ENCODE measurements at regions not wholly inside any gene's neighbourhood (a gene's known extent, or its start where the extent isn't known, plus 50 kb on each side); places are given as distances from the start of the nearest gene placed in this dataset.

DNA sequence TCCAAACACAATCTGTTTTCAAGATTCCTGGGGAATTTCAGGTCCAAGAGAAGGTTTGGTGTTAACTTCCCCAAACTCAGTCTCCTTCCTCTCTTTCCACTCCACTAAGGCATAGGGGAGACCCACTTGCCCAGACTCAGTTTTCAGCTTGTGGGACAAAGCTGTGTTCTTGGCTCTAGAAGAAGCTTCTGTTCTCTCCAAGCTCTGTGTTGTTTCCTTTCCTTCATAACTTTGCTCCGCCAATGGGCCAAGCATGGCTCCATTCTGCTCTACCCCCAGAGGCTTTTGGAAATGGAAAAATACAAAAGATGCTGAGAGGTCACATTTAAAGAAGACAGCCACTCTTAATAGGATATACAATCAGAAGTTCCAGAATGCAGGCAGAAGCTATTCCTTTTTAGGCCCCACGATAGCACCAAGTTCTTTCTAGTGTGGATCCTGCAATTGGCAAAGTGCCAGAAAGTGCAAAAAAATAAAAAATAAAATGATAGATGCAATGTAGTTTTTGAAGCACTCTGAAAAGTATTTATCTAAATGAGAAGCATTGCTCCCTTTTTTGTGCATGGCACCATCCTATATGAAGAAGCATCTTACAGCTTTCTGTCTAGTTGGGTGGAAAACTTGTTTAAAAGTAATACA, 510.1 kb downstream of the TXNL1 start:
- no peak for TF ChIP-seq POLR2A (IDR thresholded peaks at IDR 0.05)
- TF ChIP-seq, protein P1, sequence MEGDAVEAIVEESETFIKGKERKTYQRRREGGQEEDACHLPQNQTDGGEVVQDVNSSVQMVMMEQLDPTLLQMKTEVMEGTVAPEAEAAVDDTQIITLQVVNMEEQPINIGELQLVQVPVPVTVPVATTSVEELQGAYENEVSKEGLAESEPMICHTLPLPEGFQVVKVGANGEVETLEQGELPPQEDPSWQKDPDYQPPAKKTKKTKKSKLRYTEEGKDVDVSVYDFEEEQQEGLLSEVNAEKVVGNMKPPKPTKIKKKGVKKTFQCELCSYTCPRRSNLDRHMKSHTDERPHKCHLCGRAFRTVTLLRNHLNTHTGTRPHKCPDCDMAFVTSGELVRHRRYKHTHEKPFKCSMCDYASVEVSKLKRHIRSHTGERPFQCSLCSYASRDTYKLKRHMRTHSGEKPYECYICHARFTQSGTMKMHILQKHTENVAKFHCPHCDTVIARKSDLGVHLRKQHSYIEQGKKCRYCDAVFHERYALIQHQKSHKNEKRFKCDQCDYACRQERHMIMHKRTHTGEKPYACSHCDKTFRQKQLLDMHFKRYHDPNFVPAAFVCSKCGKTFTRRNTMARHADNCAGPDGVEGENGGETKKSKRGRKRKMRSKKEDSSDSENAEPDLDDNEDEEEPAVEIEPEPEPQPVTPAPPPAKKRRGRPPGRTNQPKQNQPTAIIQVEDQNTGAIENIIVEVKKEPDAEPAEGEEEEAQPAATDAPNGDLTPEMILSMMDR (IDR thresholded peaks at IDR 0.05) = no peak
- no peaks in the 10 kb centered on the region for H3K9me3 ChIP-seq
- H3K27me3 ChIP-seq = no peaks in the 10 kb centered on the region
- 32 to 73% methylated on average over 2 of the region's 2 CpGs for WGBS, 2 donors
- H3K4me3 ChIP-seq (replicated peaks in 1 of 3) = no peak overlapping the region
- H3K27ac ChIP-seq = no peak overlapping the region
- intact Hi-C loops (cut with DNase I) = no loop called here
- DNase-seq = no peak
- H3K4me1 ChIP-seq = peaks cover 5 to 10% of the 10 kb centered on the region in 2 donors
- H3K36me3 ChIP-seq = no peaks in the 10 kb centered on the region

DNA sequence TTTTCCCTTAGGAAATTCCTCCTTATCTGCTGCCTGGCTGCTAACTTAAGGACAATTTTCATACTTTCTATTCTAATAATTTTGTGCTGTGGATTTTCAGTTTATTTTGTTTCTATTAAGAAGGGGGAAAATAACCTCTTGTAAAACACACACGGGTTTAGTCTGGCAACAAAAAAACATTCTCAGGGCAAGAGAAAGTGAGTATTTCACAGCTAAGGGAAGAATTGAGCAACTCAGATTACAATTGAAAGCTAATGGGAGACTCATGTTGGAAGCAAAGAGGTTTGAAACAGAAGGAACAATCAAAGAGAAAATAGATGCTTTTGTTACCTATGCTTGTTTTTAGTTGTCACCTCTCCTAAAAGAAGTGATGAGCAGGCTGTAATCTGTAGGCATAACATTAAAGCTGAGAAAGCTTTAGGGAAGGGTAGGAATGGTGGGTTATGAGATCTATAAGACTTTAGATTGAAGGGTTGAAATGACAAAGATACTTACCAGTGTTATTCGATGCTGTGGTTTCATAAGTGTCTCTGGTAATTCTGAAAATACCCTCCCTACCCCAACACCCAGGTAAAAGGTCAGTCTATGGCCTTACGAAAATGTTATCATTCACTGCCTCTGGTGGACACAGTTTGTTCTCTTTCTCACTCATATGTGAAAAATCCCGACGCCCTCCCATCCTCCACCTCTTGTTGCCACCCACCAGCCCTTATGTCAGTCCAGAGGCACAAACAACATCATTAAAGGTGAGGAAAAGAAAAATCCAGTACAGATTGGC, 510.9 kb downstream of the TXNL1 start:
- H3K36me3 ChIP-seq = no peaks in the 10 kb centered on the region
- TF ChIP-seq, protein P1 (IDR thresholded peaks at IDR 0.05) = no peak
- TF ChIP-seq POLR2A (IDR thresholded peaks at IDR 0.05) = no peak
- no peaks in the 10 kb centered on the region for H3K9me3 ChIP-seq
- no peak overlapping the region for H3K27ac ChIP-seq
- H3K4me1 ChIP-seq = peaks cover 5 to 10% of the 10 kb centered on the region in 2 donors
- no peak overlapping the region for H3K4me3 ChIP-seq (replicated peaks in 1 of 3)
- WGBS, 2 donors = 83 to 88% methylated on average over 5 of the region's 5 CpGs
- intact Hi-C loops (cut with DNase I) = no loop called here
- no peaks in the 10 kb centered on the region for H3K27me3 ChIP-seq
- DNase-seq = no peak

DNA sequence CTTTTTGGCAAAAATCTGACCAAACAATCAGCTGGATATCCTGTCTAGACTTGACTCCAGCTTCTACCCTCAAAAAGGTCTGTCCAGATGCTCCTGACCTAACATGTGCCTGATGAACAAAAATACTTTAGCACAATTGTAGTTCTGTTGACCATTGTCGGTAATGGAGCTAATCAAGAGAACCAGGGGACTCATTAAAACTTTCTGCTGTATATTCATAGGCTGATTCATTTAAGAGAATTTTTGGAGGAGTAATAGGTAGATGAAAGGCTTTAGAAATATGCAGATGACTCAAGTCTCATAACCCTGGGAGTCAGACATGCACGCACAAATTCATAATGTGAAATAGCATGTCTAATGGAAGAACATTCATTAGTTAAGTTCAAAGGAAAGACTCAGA, 514.2 kb downstream of the TXNL1 start:
- intact Hi-C loops (cut with DNase I) = no loop called here
- Histone ChIP-seq H3K27me3 (no peaks in the 10 kb centered on the region), H3K9me3 (no peaks in the 10 kb centered on the region), H3K4me1 (peaks cover 5 to 10% of the 10 kb centered on the region in 2 donors), H3K36me3 (no peaks in the 10 kb centered on the region), H3K27ac (no peak overlapping the region), H3K4me3 (replicated peaks in 1 of 3) (no peak overlapping the region)
- TF ChIP-seq POLR2A (IDR thresholded peaks at IDR 0.05) = no peak
- TF ChIP-seq, protein P1 (IDR thresholded peaks at IDR 0.05) = no peak
- no peak for DNase-seq
- 87 to 88% methylated on average over 2 of the region's 2 CpGs for WGBS, 2 donors

DNA sequence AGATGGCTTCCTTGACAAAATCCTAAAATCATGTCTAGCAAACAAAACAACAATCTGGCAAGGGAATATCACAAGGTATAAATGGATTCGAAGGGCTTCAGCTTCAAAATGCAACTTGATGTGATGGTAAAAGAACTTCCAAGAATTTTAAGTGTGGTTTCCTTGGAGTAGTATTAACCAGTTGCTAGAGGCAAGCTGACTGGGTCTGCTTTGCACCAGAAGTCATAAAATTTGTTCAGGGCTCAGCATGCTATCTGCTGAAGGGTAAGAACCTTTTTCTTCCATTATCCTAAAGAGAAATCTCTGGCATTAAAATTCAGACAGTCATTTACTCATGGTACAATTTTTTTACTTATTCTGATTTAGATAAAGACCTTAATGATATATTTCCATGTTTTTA, 516.7 kb downstream of the TXNL1 start:
- 94 to 98% methylated on average over 1 of the region's 1 CpG for WGBS, 2 donors

More for the DNA sequence above, 516.7 kb downstream of the TXNL1 start:
- Histone ChIP-seq H3K27me3 (no peaks in the 10 kb centered on the region), H3K27ac (no peak overlapping the region), H3K4me1 (peaks cover 0 to 2% of the 10 kb centered on the region in 2 donors), H3K36me3 (no peaks in the 10 kb centered on the region), H3K4me3 (replicated peaks in 1 of 3) (no peak overlapping the region), H3K9me3 (no peaks in the 10 kb centered on the region)
- TF ChIP-seq POLR2A (IDR thresholded peaks at IDR 0.05) = no peak
- TF ChIP-seq, protein P1 (IDR thresholded peaks at IDR 0.05) = no peak
- no peak for DNase-seq
- intact Hi-C loops (cut with DNase I) = no loop called here
